IMR-90 (cell line): ENCODE measurements at regions not wholly inside any gene's neighbourhood (a gene's known extent, or its start where the extent isn't known, plus 50 kb on each side); places are given as distances from the start of the nearest gene placed in this dataset.

Experiments
- ATAC-seq: fragments of 200-7000 bp; cut with Tn5 transposase; 2 replicates; pipeline ENCODE4 v1.9.1; 2020; ENCODE audit warnings: low read depth, mild to moderate bottlenecking, moderate library complexity
- BruUV-seq: library from RNA; stranded (reverse); fragments of 400-500 nt; replicated peaks from 2 replicates; lab custom pipeline; 2021; lab: Mats Ljungman, UMichigan
- CTCF ChIA-PET: fragments of 300-600 bp; formaldehyde crosslinking; extraction: SDS; loops from one replicate; lab custom pipeline; 2021; ENCODE audit warnings: antibody characterized with exemption; lab: Yijun Ruan, JAX
- POLR2A ChIA-PET: fragments of 300-600 bp; sonication (Branson Sonifier 250); formaldehyde crosslinking; loops from one replicate; lab custom pipeline; 2022; ENCODE audit warnings: antibody characterized with exemption; ENCODE audit not compliant: unreplicated experiment; lab: Charles Lee
- DNase-seq: peaks from one replicate; pipeline ENCODE4 v3.0.0; 2013
- H2AFZ ChIP-seq: replicated peaks from 2 replicates; pipeline ENCODE3; 2013; ENCODE audit warnings: low read length, mild to moderate bottlenecking; ENCODE audit not compliant: poor library complexity
- H2AK5ac ChIP-seq: 2 replicates; pipeline ENCODE4 v1.6.1; 2013; ENCODE audit warnings: low read depth, low read length, inconsistent platforms
- H2AK9ac ChIP-seq: replicated peaks from 2 replicates; pipeline ENCODE3; 2013; ENCODE audit warnings: mild to moderate bottlenecking, low read depth, low read length, moderate library complexity; ENCODE audit not compliant: poor library complexity
- H2BK120ac ChIP-seq: 2 replicates; pipeline ENCODE4 v1.6.1; 2013; ENCODE audit warnings: low read depth, low read length, inconsistent platforms
- H2BK15ac ChIP-seq: 3 replicates; pipeline ENCODE4 v1.6.1; 2013; ENCODE audit warnings: low read depth, low read length, inconsistent platforms
- H2BK20ac ChIP-seq: 2 replicates; pipeline ENCODE4 v1.6.1; 2013; ENCODE audit warnings: low read depth, mild to moderate bottlenecking, inconsistent platforms, low read length, moderate library complexity
- H2BK5ac ChIP-seq: 2 replicates; pipeline ENCODE4 v1.6.1; 2013; ENCODE audit warnings: mild to moderate bottlenecking, low read depth, low read length, inconsistent platforms; ENCODE audit not compliant: poor library complexity, severe bottlenecking
- H3K14ac ChIP-seq: replicated peaks from 2 replicates; pipeline ENCODE4 v1.6.1; 2013; ENCODE audit warnings: low read depth, low read length, inconsistent platforms
- H3K18ac ChIP-seq: 2 replicates; pipeline ENCODE4 v1.6.1; 2013; ENCODE audit warnings: low read depth, low read length, control low read depth
- H3K23ac ChIP-seq: 2 replicates; pipeline ENCODE4 v1.6.1; 2013; ENCODE audit warnings: low read depth, low read length, inconsistent platforms
- H3K27ac ChIP-seq: 2 replicates; pipeline ENCODE4 v1.5.1; 2013; ENCODE audit warnings: mild to moderate bottlenecking, control low read depth, low read length; ENCODE audit not compliant: insufficient read depth
- H3K27me3 ChIP-seq: 2 replicates; pipeline ENCODE4 v1.6.1; 2013; ENCODE audit warnings: low read length; ENCODE audit not compliant: control insufficient read depth, insufficient read depth
- H3K36me3 ChIP-seq: 2 replicates; pipeline ENCODE4 v1.6.1; 2013; ENCODE audit warnings: low read length, mixed read lengths; ENCODE audit not compliant: control insufficient read depth, insufficient read depth
- H3K4ac ChIP-seq: 2 replicates; pipeline ENCODE4 v1.6.1; 2013; ENCODE audit warnings: low read depth, low read length, inconsistent platforms
- H3K4me1 ChIP-seq: 2 replicates; pipeline ENCODE4 v1.6.1; 2013; ENCODE audit warnings: low read length, mixed read lengths; ENCODE audit not compliant: control insufficient read depth, insufficient read depth
- H3K4me2 ChIP-seq: 2 replicates; pipeline ENCODE4 v1.6.1; 2013; ENCODE audit warnings: low read depth, mild to moderate bottlenecking, control low read depth, low read length, moderate library complexity
- H3K4me3 ChIP-seq: 2 replicates; pipeline ENCODE4 v1.5.1; 2013; ENCODE audit warnings: low read depth, mild to moderate bottlenecking, control low read depth, low read length, moderate library complexity; ENCODE audit not compliant: insufficient read depth
- H3K56ac ChIP-seq: 2 replicates; pipeline ENCODE4 v1.6.1; 2013; ENCODE audit warnings: low read length, inconsistent platforms; ENCODE audit not compliant: insufficient read depth; ENCODE audit errors: extremely low read depth
- H3K79me1 ChIP-seq, 2 experiments: 2 replicates each; pipeline ENCODE4 v1.6.1; 2013; ENCODE audit warnings: low read length in 2 of 2, inconsistent platforms in 1 of 2, low read depth in 1 of 2
- H3K9ac ChIP-seq: 2 replicates; pipeline ENCODE4 v1.6.1; 2013; ENCODE audit warnings: low read depth, low read length, control low read depth
- H3K9me1 ChIP-seq: 2 replicates; pipeline ENCODE4 v1.6.1; 2013; ENCODE audit warnings: low read length, inconsistent platforms; ENCODE audit not compliant: insufficient read depth
- H3K9me3 ChIP-seq: 2 replicates; pipeline ENCODE4 v1.6.1; 2013; ENCODE audit warnings: low read length; ENCODE audit not compliant: control insufficient read depth, insufficient read depth
- H4K20me1 ChIP-seq: 2 replicates; pipeline ENCODE4 v1.6.1; 2013; ENCODE audit warnings: low read length, inconsistent platforms; ENCODE audit not compliant: insufficient read depth
- H4K5ac ChIP-seq: 2 replicates; pipeline ENCODE4 v1.6.1; 2013; ENCODE audit warnings: mild to moderate bottlenecking, low read depth, low read length, control low read depth
- H4K8ac ChIP-seq, 2 experiments: 2 replicates each; pipeline ENCODE4 v1.6.1; 2013; ENCODE audit warnings: low read depth in 2 of 2, low read length in 2 of 2, control low read depth in 1 of 2, inconsistent platforms in 1 of 2
- H4K91ac ChIP-seq: 2 replicates; pipeline ENCODE4 v1.6.1; 2013; ENCODE audit warnings: low read depth, low read length, inconsistent platforms; ENCODE audit not compliant: insufficient read depth
- NFE2L2 ChIP-seq: fragments of 150-350 bp; IDR thresholded peaks from 2 replicates; pipeline ENCODE4 v1.6.1; 2016; ENCODE audit warnings: low read depth, mild to moderate bottlenecking, low read length
- POLR2A ChIP-seq: IDR thresholded peaks from 2 replicates; pipeline ENCODE4 v1.6.1; 2012; ENCODE audit warnings: mild to moderate bottlenecking, low read depth, low read length
- WGBS, 2 experiments: methylation state at CpG; one replicate each; pipeline versions ENCODE4 v1.1.5 to v1.1.7; 2013; ENCODE audit warnings: missing lambda C conversion rate in 2 of 2; ENCODE audit not compliant: insufficient read length in 1 of 2; ENCODE audit errors: extremely low coverage in 2 of 2; 5-methylcytosine and 5-hydroxymethylcytosine counted together
- dilution Hi-C: fragments of 300-500 bp; cut with HindIII; formaldehyde crosslinking; loops from one replicate; pipeline ENCODE4 v1.14.3; 2018; ENCODE audit warnings: low sequenced_read_pairs; ENCODE audit not compliant: unreplicated experiment
- in situ Hi-C: fragments of 300-500 bp; cut with MboI; formaldehyde crosslinking; loops from 3 replicates; pipeline ENCODE4 v1.14.3; 2019; ENCODE audit warnings: low sequenced_read_pairs, inconsistent platforms, mixed read lengths
- intact Hi-C: fragments of 100-400 bp; cut with micrococcal nuclease; formaldehyde crosslinking; loops from 2 replicates; pipeline ENCODE4 v1.10.0; 2022

- H3K9me1 ChIP-seq: no peaks in the 10 kb centered on the region
- peaks cover 6% of the 10 kb centered on the region; the same call in 1 of the 2 replicates for H3K9me3 ChIP-seq
- H3K56ac ChIP-seq: no peak overlapping the region
- no peak overlapping the region for H4K8ac ChIP-seq
- H3K23ac ChIP-seq: no peak overlapping the region
- no peaks in the 10 kb centered on the region for H3K4me1 ChIP-seq
- no peak overlapping the region for H4K91ac ChIP-seq
- ATAC-seq (no peak), DNase-seq (no peak)
- in situ Hi-C loops (no loop called here), dilution Hi-C loops (no loop called here), intact Hi-C loops (no loop called here)
- H4K20me1 ChIP-seq: no peaks in the 10 kb centered on the region
- no peaks in the 10 kb centered on the region for H3K27me3 ChIP-seq
- no TSS peak for BruUV-seq
- no peaks in the 10 kb centered on the region for H3K79me1 ChIP-seq
- CTCF ChIA-PET: interaction anchor here (0.9 kb wide), 1 partner anchor 35 kb away, joined by 3 read pairs; no protein-coding TSS in a partner anchor
- no peak overlapping the region for H3K14ac ChIP-seq
- no CpG with 5 or more reads among the region's 2 CpGs for WGBS, 2 experiments
- H2AFZ ChIP-seq: no peak overlapping the region
- H3K27ac ChIP-seq: no peak overlapping the region
- POLR2A ChIA-PET: no interaction called here
- H2BK5ac ChIP-seq: no peak overlapping the region
- H2AK5ac ChIP-seq: no peak overlapping the region
- no peak overlapping the region for H3K9ac ChIP-seq
- H3K4me2 ChIP-seq: no peak overlapping the region
- H2BK120ac ChIP-seq: no peak overlapping the region
- H3K4me3 ChIP-seq: no peak overlapping the region
- TF ChIP-seq POLR2A (no peak), NFE2L2 (no peak)
- no peak overlapping the region for H4K5ac ChIP-seq
- H3K36me3 ChIP-seq: no peaks in the 10 kb centered on the region
- H2BK20ac ChIP-seq: no peak overlapping the region
- no peak overlapping the region for H3K18ac ChIP-seq
- no peak overlapping the region for H2AK9ac ChIP-seq
- no peak overlapping the region for H2BK15ac ChIP-seq
- H3K4ac ChIP-seq: no peak overlapping the region
Measured at GRCh38 chr9:117887383-117887782, 183.2 kb downstream of the TLR4 start.
